ENCODE measurements at regions not wholly inside any gene's neighbourhood (a gene's known extent, or its start where the extent isn't known, plus 50 kb on each side); places are given as distances from the start of the nearest gene placed in this dataset.
"Not testable (repeated sequence)": the region's sequence is repeated elsewhere in the genome, so short reads cannot be mapped to it uniquely, and the experiment has no call there.

GRCh38 chr1:157326173-157326859, 188.1 kb upstream of the ETV3 start:
- H3K4me1 Mint-ChIP-seq (ENCODE audit: low read depth) = peaks cover 8% of the 10 kb centered on the region
- peaks cover 4% of the 10 kb centered on the region for H3K36me3 Mint-ChIP-seq (ENCODE audit: insufficient read depth)
- no peak overlapping the region for H3K27ac Mint-ChIP-seq
- no peak for TF ChIP-seq CTCF (IDR thresholded peaks at IDR 0.05; ENCODE audit: unreplicated experiment)
- DNase-seq (ENCODE audit: low spot score, unreplicated experiment) = no peak
- H3K9me3 Mint-ChIP-seq (ENCODE audit: low read depth) = peaks cover 12% of the 10 kb centered on the region
- no peak overlapping the region for H3K4me3 Mint-ChIP-seq (ENCODE audit: low read depth)
- H3K27me3 Mint-ChIP-seq = no peaks in the 10 kb centered on the region

- H3K9me3 Mint-ChIP-seq (ENCODE audit: low read depth) = peaks cover 9% of the 10 kb centered on the region
- no peak overlapping the region for H3K27ac Mint-ChIP-seq
- peaks cover 7% of the 10 kb centered on the region for H3K4me1 Mint-ChIP-seq (ENCODE audit: low read depth)
- H3K4me3 Mint-ChIP-seq (ENCODE audit: low read depth) = no peak overlapping the region
- TF ChIP-seq CTCF (IDR thresholded peaks at IDR 0.05; ENCODE audit: unreplicated experiment) = no peak
- H3K27me3 Mint-ChIP-seq = no peaks in the 10 kb centered on the region
- peaks cover 5% of the 10 kb centered on the region for H3K36me3 Mint-ChIP-seq (ENCODE audit: insufficient read depth)
- no peak for DNase-seq (ENCODE audit: low spot score, unreplicated experiment)
These were observed 187.0 kb upstream of the ETV3 start for GRCh38 chr1:157325220-157325619.

- H3K36me3 Mint-ChIP-seq (ENCODE audit: insufficient read depth); DNase-seq (ENCODE audit: low spot score, unreplicated experiment); H3K27me3 Mint-ChIP-seq; H3K27ac Mint-ChIP-seq; H3K4me1 Mint-ChIP-seq (ENCODE audit: low read depth); H3K4me3 Mint-ChIP-seq (ENCODE audit: low read depth): not testable (repeated sequence)
- peaks cover 27% of the 10 kb centered on the region for H3K9me3 Mint-ChIP-seq (ENCODE audit: low read depth)
These were observed 183.8 kb upstream of the ETV3 start for GRCh38 chr1:157321972-157322371.

- peaks cover 7% of the 10 kb centered on the region for H3K36me3 Mint-ChIP-seq (ENCODE audit: insufficient read depth)
- peaks cover 32% of the 10 kb centered on the region for H3K9me3 Mint-ChIP-seq (ENCODE audit: low read depth)
- no peak overlapping the region for H3K4me3 Mint-ChIP-seq (ENCODE audit: low read depth)
- no peak overlapping the region for H3K27ac Mint-ChIP-seq
- TF ChIP-seq CTCF (IDR thresholded peaks at IDR 0.05; ENCODE audit: unreplicated experiment) = no peak
- H3K27me3 Mint-ChIP-seq = no peaks in the 10 kb centered on the region
- no peaks in the 10 kb centered on the region for H3K4me1 Mint-ChIP-seq (ENCODE audit: low read depth)
- DNase-seq (ENCODE audit: low spot score, unreplicated experiment) = no peak
These were observed 181.4 kb upstream of the ETV3 start for GRCh38 chr1:157319567-157319966.

GRCh38 chr1:157317229-157317628, 179.0 kb upstream of the ETV3 start:
- H3K36me3 Mint-ChIP-seq (ENCODE audit: insufficient read depth); H3K27me3 Mint-ChIP-seq; H3K4me1 Mint-ChIP-seq (ENCODE audit: low read depth); DNase-seq (ENCODE audit: low spot score, unreplicated experiment); H3K4me3 Mint-ChIP-seq (ENCODE audit: low read depth); H3K27ac Mint-ChIP-seq: not testable (repeated sequence)
- H3K9me3 Mint-ChIP-seq (ENCODE audit: low read depth) = peaks cover 32% of the 10 kb centered on the region

- no peak overlapping the region for H3K4me3 Mint-ChIP-seq (ENCODE audit: low read depth)
- no peak overlapping the region for H3K27ac Mint-ChIP-seq
- no peaks in the 10 kb centered on the region for H3K27me3 Mint-ChIP-seq
- no peak for TF ChIP-seq CTCF (IDR thresholded peaks at IDR 0.05; ENCODE audit: unreplicated experiment)
- peaks cover 10% of the 10 kb centered on the region for H3K4me1 Mint-ChIP-seq (ENCODE audit: low read depth)
- peaks cover 4% of the 10 kb centered on the region for H3K36me3 Mint-ChIP-seq (ENCODE audit: insufficient read depth)
- peaks cover 28% of the 10 kb centered on the region for H3K9me3 Mint-ChIP-seq (ENCODE audit: low read depth)
- DNase-seq (ENCODE audit: low spot score, unreplicated experiment) = no peak
These were observed 177.3 kb upstream of the ETV3 start for GRCh38 chr1:157315544-157315943.

Measured in progenitor cell of endocrine pancreas (in vitro differentiated cells).